Liver (tissue), 3 donors: ENCODE measurements at regions not wholly inside any gene's neighbourhood (a gene's known extent, or its start where the extent isn't known, plus 50 kb on each side); places are given as distances from the start of the nearest gene placed in this dataset.

ENCODE experiments used
- NR2F2 ChIP-seq: IDR thresholded peaks from 2 replicates; pipeline ENCODE4 v1.6.1; 2016; ENCODE audit warnings: antibody characterized with exemption
- RAD21 ChIP-seq, 2 donors: IDR thresholded peaks; 2 replicates each; pipeline ENCODE4 v1.6.1; 2016; ENCODE audit warnings: antibody characterized with exemption in 2 of 2, mild to moderate bottlenecking in 2 of 2
- TAF1 ChIP-seq: conservative IDR thresholded peaks from 2 replicates; pipeline ENCODE4 v1.6.1; 2016; ENCODE audit warnings: antibody characterized with exemption, mild to moderate bottlenecking
- YY1 ChIP-seq: IDR thresholded peaks from 2 replicates; pipeline ENCODE4 v1.6.1; 2016; ENCODE audit warnings: antibody characterized with exemption, mild to moderate bottlenecking
- TF ChIP-seq, protein P1 (sequence below): fragments of 150-350 bp; IDR thresholded peaks from 2 replicates; pipeline ENCODE4 v1.5.1; 2017; ENCODE audit warnings: improper control_type of control experiment, low read depth, low read length; ENCODE audit not compliant: missing input control
- donor health status: healthy.
- donor health status: healthy.

GRCh38 chr1:233734456-233734855, 120.5 kb downstream of the KCNK1 start:
- TF ChIP-seq, protein P1, sequence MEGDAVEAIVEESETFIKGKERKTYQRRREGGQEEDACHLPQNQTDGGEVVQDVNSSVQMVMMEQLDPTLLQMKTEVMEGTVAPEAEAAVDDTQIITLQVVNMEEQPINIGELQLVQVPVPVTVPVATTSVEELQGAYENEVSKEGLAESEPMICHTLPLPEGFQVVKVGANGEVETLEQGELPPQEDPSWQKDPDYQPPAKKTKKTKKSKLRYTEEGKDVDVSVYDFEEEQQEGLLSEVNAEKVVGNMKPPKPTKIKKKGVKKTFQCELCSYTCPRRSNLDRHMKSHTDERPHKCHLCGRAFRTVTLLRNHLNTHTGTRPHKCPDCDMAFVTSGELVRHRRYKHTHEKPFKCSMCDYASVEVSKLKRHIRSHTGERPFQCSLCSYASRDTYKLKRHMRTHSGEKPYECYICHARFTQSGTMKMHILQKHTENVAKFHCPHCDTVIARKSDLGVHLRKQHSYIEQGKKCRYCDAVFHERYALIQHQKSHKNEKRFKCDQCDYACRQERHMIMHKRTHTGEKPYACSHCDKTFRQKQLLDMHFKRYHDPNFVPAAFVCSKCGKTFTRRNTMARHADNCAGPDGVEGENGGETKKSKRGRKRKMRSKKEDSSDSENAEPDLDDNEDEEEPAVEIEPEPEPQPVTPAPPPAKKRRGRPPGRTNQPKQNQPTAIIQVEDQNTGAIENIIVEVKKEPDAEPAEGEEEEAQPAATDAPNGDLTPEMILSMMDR, result no peak
- TF ChIP-seq YY1, result no peak
- no peak for TF ChIP-seq RAD21 (IDR thresholded peaks at IDR 0.05)
- TF ChIP-seq TAF1, result no peak
- TF ChIP-seq NR2F2, result no peak
